A549 (cell line): ENCODE measurements at regions not wholly inside any gene's neighbourhood (a gene's known extent, or its start where the extent isn't known, plus 50 kb on each side); places are given as distances from the start of the nearest gene placed in this dataset.

Source experiments
- CHD2 ChIP-seq: fragments of 150-350 bp; IDR thresholded peaks from 2 replicates; pipeline ENCODE4 v1.6.1; 2014; ENCODE audit warnings: low read length; ENCODE audit not compliant: partially characterized antibody
- HOXA7 ChIP-seq: fragments of 250-450 bp; sonication (Bioruptor Pico); IDR thresholded peaks from 2 replicates; pipeline ENCODE4 v1.5.0; 2020; ENCODE audit warnings: mild to moderate bottlenecking, moderate library complexity
- MYC ChIP-seq: IDR thresholded peaks from 2 replicates; pipeline ENCODE4 v1.6.1; 2012; ENCODE audit warnings: mild to moderate bottlenecking, inconsistent platforms, low read length, improper control_type of control experiment, borderline replicate concordance
- RAD21 ChIP-seq, 2 experiments: fragments of >200 bp in 1 of 2; sonication (Bioruptor Twin) in 1 of 2; formaldehyde crosslinking in 1 of 2; IDR thresholded peaks in 1 of 2; conservative IDR thresholded peaks in 1 of 2; 2 replicates in 1 of 2; 3 replicates in 1 of 2; pipeline ENCODE4 v1.6.1; 2012 to 2018; ENCODE audit warnings: inconsistent platforms in 1 of 2
- RCOR1 ChIP-seq: fragments of 150-350 bp; IDR thresholded peaks from 2 replicates; pipeline ENCODE4 v1.6.1; 2014; ENCODE audit warnings: antibody characterized with exemption, low read length, low read depth
- TF ChIP-seq, protein P1 (sequence below): IDR thresholded peaks from 2 replicates; pipeline ENCODE4 v1.6.1; 2012; ENCODE audit warnings: low read depth, borderline replicate concordance
- TF ChIP-seq, protein P2 (sequence below): fragments of >200 bp; sonication (Bioruptor Twin); formaldehyde crosslinking; IDR thresholded peaks from 3 replicates; pipeline ENCODE4 v1.5.1; 2016
- TF ChIP-seq, protein P3 (sequence below): IDR thresholded peaks from 2 replicates; pipeline ENCODE4 v1.6.1; 2012
- TF ChIP-seq, protein P4 (sequence below): fragments of 200-600 bp; sonication (generic); IDR thresholded peaks from 2 replicates; pipeline ENCODE4 v1.6.1; 2016; ENCODE audit warnings: antibody characterized with exemption, mild to moderate bottlenecking, moderate library complexity

DNA sequence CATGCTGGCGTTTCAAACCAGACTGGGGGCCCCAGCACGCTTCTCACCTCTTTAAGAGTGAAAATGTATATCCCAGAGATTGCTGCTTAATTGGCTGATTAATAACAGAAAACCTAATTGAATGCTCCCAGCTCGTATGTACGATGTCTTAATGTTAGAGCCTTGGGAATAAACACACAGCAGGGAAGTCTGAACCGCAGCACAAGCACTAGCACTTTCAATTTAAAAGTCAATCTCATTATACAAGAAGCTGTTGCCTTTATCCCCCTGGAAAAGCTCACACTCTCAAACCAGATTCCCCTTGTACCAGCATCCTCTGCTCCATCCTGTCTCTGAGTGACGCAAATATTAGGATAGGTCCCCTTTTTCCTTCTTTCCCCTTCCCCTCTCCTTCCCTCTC, 449.1 kb downstream of the MN1 start:
- TF ChIP-seq RAD21 (conservative IDR thresholded peaks at IDR 0.05 in 1 of 2, IDR thresholded peaks at IDR 0.05 in 1 of 2) (no peak), RCOR1 (no peak), CHD2 (no peak), MYC (no peak), HOXA7 (CRISPR knock-in tag) (no peak)
- TF ChIP-seq, protein P1, sequence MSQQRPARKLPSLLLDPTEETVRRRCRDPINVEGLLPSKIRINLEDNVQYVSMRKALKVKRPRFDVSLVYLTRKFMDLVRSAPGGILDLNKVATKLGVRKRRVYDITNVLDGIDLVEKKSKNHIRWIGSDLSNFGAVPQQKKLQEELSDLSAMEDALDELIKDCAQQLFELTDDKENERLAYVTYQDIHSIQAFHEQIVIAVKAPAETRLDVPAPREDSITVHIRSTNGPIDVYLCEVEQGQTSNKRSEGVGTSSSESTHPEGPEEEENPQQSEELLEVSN, result no peak
- TF ChIP-seq, protein P2, sequence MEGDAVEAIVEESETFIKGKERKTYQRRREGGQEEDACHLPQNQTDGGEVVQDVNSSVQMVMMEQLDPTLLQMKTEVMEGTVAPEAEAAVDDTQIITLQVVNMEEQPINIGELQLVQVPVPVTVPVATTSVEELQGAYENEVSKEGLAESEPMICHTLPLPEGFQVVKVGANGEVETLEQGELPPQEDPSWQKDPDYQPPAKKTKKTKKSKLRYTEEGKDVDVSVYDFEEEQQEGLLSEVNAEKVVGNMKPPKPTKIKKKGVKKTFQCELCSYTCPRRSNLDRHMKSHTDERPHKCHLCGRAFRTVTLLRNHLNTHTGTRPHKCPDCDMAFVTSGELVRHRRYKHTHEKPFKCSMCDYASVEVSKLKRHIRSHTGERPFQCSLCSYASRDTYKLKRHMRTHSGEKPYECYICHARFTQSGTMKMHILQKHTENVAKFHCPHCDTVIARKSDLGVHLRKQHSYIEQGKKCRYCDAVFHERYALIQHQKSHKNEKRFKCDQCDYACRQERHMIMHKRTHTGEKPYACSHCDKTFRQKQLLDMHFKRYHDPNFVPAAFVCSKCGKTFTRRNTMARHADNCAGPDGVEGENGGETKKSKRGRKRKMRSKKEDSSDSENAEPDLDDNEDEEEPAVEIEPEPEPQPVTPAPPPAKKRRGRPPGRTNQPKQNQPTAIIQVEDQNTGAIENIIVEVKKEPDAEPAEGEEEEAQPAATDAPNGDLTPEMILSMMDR, result no peak
- TF ChIP-seq, protein P3, sequence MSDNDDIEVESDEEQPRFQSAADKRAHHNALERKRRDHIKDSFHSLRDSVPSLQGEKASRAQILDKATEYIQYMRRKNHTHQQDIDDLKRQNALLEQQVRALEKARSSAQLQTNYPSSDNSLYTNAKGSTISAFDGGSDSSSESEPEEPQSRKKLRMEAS, result no peak
- TF ChIP-seq, protein P4, sequence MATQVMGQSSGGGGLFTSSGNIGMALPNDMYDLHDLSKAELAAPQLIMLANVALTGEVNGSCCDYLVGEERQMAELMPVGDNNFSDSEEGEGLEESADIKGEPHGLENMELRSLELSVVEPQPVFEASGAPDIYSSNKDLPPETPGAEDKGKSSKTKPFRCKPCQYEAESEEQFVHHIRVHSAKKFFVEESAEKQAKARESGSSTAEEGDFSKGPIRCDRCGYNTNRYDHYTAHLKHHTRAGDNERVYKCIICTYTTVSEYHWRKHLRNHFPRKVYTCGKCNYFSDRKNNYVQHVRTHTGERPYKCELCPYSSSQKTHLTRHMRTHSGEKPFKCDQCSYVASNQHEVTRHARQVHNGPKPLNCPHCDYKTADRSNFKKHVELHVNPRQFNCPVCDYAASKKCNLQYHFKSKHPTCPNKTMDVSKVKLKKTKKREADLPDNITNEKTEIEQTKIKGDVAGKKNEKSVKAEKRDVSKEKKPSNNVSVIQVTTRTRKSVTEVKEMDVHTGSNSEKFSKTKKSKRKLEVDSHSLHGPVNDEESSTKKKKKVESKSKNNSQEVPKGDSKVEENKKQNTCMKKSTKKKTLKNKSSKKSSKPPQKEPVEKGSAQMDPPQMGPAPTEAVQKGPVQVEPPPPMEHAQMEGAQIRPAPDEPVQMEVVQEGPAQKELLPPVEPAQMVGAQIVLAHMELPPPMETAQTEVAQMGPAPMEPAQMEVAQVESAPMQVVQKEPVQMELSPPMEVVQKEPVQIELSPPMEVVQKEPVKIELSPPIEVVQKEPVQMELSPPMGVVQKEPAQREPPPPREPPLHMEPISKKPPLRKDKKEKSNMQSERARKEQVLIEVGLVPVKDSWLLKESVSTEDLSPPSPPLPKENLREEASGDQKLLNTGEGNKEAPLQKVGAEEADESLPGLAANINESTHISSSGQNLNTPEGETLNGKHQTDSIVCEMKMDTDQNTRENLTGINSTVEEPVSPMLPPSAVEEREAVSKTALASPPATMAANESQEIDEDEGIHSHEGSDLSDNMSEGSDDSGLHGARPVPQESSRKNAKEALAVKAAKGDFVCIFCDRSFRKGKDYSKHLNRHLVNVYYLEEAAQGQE, result no peak
